Fibroblast of the aortic adventitia (primary cell): ENCODE measurements at regions not wholly inside any gene's neighbourhood (a gene's known extent, or its start where the extent isn't known, plus 50 kb on each side); places are given as distances from the start of the nearest gene placed in this dataset.
"Not testable (repeated sequence)": the region's sequence is repeated elsewhere in the genome, so short reads cannot be mapped to it uniquely, and the experiment has no call there.

Source experiments
- DNase-seq: peaks from one replicate; pipeline ENCODE4 v3.0.0-alpha.2; 2010; ENCODE audit warnings: low read depth
- H3K4me3 ChIP-seq: 2 replicates; pipeline ENCODE4 v1.5.1; 2011; ENCODE audit warnings: low read depth, mild to moderate bottlenecking, control low read depth, low read length, moderate library complexity
- TF ChIP-seq, protein P1 (sequence below): IDR thresholded peaks from 2 replicates; pipeline ENCODE4 v1.5.1; 2011; ENCODE audit warnings: mild to moderate bottlenecking, low read length, control low read depth, inconsistent platforms; ENCODE audit not compliant: insufficient read depth

DNA sequence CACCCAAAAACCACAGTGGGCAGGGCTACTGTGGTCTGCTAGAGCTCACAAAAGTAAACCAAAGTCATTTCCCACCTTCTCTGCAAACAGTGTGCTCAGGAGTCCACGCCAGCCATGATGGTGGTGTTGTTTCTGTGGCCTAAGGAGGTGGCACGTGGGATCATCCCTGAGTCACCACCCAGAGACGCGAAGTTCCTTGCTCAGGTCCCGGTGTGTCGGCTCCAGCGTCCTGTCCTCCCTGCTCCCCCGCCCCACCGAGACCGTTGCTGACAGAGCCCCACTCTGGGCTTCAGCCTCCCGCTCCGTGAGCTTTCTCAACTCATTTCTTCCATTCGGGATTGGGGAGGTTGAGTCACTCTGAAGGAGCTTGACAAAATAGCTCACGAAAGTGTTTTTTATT is 118.7 kb downstream of the NPTX2 start:
- no peak overlapping the region for H3K4me3 ChIP-seq
- DNase-seq = no peak
- TF ChIP-seq, protein P1, sequence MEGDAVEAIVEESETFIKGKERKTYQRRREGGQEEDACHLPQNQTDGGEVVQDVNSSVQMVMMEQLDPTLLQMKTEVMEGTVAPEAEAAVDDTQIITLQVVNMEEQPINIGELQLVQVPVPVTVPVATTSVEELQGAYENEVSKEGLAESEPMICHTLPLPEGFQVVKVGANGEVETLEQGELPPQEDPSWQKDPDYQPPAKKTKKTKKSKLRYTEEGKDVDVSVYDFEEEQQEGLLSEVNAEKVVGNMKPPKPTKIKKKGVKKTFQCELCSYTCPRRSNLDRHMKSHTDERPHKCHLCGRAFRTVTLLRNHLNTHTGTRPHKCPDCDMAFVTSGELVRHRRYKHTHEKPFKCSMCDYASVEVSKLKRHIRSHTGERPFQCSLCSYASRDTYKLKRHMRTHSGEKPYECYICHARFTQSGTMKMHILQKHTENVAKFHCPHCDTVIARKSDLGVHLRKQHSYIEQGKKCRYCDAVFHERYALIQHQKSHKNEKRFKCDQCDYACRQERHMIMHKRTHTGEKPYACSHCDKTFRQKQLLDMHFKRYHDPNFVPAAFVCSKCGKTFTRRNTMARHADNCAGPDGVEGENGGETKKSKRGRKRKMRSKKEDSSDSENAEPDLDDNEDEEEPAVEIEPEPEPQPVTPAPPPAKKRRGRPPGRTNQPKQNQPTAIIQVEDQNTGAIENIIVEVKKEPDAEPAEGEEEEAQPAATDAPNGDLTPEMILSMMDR = no peak

DNA sequence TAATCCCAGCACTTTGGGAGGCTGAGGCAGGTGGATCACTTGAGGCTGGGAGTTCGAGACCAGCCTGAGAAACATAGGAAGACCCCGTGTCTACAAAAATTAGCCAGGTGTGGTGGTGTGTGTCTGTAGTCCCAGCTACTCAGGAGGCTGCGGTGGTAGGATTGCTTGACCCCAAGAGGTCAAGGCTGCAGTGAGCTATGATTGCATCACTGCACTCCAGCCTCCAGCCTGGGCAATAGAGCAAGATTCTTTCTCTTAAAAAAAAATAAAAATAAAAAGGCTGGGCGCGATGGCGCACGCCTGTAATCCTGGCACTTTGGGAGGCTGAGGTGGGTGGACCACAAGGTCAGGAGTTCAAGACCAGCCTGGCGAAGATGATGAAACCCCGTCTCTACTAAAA is 119.4 kb downstream of the NPTX2 start:
- DNase-seq, H3K4me3 ChIP-seq: not testable (repeated sequence)

DNA sequence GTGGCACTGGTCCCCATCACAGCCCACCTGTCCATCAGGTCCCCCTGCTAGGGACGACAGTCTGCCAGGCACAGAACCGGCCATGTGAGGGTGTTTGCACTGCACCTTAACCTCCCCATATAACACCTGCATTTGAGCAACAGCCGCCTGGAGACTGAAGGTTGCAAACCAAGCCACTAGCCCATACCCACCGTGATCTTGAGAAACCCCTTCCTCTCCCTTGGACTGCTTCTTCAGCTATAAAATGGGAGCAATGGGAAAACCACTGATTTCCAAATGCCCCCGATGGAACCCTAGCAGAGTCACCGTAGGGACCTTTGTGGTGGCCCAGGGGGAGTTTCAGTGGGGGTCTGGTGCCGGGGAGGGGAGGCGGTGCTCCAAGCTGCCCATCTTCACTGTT is 120.1 kb downstream of the NPTX2 start:
- H3K4me3 ChIP-seq = no peak overlapping the region
- TF ChIP-seq, protein P1 = no peak
- DNase-seq = no peak

DNA sequence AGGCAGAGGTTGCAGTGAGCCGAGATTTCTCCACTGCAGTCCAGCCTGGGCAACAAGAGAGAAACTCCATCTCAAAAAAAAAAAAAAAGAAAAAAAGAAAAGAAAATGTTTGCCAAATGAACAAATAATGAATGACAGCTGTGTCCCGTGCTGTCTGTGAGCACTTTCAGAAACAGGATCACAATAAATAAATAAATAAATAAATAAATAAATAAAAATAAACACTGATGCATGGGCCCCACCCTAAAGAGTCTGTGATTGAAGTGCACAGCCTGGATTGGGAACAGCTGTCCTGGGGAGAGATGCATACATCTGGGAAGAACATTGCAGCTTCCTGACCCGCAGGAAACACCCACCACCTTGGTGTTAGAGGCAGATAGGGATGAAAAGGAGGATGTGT is 123.6 kb downstream of the NPTX2 start:
- H3K4me3 ChIP-seq = no peak overlapping the region
- no peak for DNase-seq
- TF ChIP-seq, protein P1 = no peak

DNA sequence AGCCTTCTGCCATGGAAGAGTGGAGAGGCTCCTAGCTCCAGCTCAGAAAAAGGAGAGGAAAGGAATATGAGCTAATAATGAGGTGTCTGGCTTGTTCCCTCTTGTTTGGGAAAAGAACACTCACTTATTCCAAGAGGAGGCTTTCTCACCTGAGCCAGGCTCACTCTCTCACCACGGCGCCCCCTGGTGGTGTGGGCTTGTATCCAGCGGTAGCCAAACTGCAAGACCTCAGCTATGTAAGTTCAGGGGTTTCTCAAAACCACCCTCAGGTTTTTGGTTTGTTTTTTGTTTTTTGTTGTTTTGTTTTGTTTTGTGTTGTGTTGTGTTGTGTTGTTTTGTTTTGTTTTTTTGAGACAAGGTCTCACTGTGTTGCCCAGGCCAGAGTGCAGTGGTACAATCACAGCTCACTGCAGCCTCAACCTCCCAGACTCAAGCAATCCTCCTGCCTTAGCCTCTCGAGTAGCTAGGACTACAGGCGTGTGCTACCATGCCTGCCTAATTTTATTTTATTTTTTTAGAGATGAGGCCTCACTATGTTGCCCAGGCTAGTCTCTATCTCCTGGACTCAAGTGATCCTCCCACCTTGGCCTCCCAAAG is 124.0 kb downstream of the TMEM130 start:
- TF ChIP-seq, protein P1 = peak; percentile 70
- H3K4me3 ChIP-seq = no peak overlapping the region
- peak; percentile 32 for DNase-seq

DNA sequence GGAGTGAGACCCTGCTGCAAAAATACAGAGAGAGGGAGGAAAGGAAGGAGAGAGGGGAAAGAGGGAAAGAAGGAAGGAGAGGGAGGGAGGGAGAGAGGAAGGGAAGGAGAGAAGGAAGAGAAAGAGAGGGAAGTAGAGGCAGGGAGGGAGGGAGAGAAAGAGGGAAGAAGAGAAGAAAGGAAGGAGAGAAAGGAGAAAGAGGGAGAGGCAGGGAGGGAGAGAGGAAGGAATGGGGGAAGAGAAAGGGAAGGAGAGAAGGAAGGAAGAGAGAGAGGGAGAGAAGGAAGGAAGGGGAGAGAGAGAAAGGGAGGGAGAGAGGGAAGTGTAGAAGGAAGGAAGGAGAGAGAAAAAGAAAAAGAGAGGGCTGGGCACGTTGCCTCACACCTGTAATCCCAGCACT is 121.7 kb downstream of the TMEM130 start:
- TF ChIP-seq, protein P1 = no peak
- H3K4me3 ChIP-seq = no peak overlapping the region
- no peak for DNase-seq

DNA sequence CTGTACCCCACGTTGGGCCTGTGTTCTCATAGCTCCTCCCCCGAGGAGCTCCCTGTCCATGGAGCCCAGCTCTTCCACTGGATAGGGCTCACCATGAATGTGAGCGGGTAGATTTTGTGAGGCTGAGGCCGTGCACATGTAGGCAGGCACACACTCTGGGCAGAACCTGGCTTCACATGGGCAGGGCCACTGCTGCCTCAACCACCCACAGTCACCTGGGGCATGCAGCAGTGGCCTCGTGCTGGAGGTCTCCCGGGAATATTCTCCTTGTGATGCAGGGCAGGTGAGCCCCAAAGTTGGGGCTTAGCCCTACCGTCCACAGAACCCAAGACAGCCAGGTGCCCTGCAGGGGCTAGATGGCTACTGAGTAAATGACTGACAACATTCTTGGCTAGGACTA is 116.6 kb downstream of the TMEM130 start:
- no peak overlapping the region for H3K4me3 ChIP-seq
- TF ChIP-seq, protein P1 = no peak
- no peak for DNase-seq
